Liver (tissue), 8 donors: ENCODE measurements at regions not wholly inside any gene's neighbourhood (a gene's known extent, or its start where the extent isn't known, plus 50 kb on each side); places are given as distances from the start of the nearest gene placed in this dataset.

Source experiments
- DNase-seq: peaks from one replicate; pipeline ENCODE4 v3.0.0-alpha.2; 2017; ENCODE audit warnings: low spot score
- H3K27ac ChIP-seq, 2 donors: one replicate each; pipeline ENCODE4 v1.7.0; 2013; ENCODE audit warnings: inconsistent platforms in 2 of 2, low read length in 2 of 2, control low read depth in 1 of 2, low read depth in 1 of 2, mild to moderate bottlenecking in 1 of 2
- H3K27me3 ChIP-seq, 4 donors: one replicate each; pipeline versions ENCODE4 v1.6.1 to v1.7.0; 2013; ENCODE audit warnings: low read length in 3 of 4, inconsistent platforms in 1 of 4, mild to moderate bottlenecking in 1 of 4, moderate library complexity in 1 of 4; ENCODE audit not compliant: control insufficient read depth in 4 of 4, insufficient read depth in 4 of 4
- H3K36me3 ChIP-seq, 4 donors: one replicate each; pipeline versions ENCODE4 v1.6.1 to v1.7.0; 2013; ENCODE audit warnings: low read length in 3 of 4, mild to moderate bottlenecking in 3 of 4, low read depth in 1 of 4, moderate library complexity in 1 of 4; ENCODE audit not compliant: control insufficient read depth in 4 of 4, insufficient read depth in 3 of 4
- H3K4me1 ChIP-seq, 4 donors: one replicate each; pipeline versions ENCODE4 v1.6.1 to v1.7.0; 2013; ENCODE audit warnings: low read length in 3 of 4, mild to moderate bottlenecking in 3 of 4, moderate library complexity in 1 of 4; ENCODE audit not compliant: control insufficient read depth in 4 of 4, insufficient read depth in 4 of 4
- H3K4me3 ChIP-seq, 3 donors: one replicate each; pipeline versions ENCODE4 v1.6.1 to v1.7.0; 2013; ENCODE audit warnings: low read length in 3 of 3, control low read depth in 1 of 3, low read depth in 1 of 3, mild to moderate bottlenecking in 1 of 3
- H3K9ac ChIP-seq, 2 donors: one replicate each; pipeline ENCODE4 v1.7.0; 2013; ENCODE audit warnings: low read length in 2 of 2, mild to moderate bottlenecking in 2 of 2, moderate library complexity in 2 of 2, control low read depth in 1 of 2, low read depth in 1 of 2
- H3K9me3 ChIP-seq, 4 donors: one replicate each; pipeline versions ENCODE4 v1.6.1 to v1.7.0; 2013; ENCODE audit warnings: low read length in 3 of 4; ENCODE audit not compliant: control insufficient read depth in 4 of 4
- ATF3 ChIP-seq: IDR thresholded peaks from 2 replicates; pipeline ENCODE4 v1.6.1; 2016; ENCODE audit warnings: antibody characterized with exemption
- FOXA1 ChIP-seq: IDR thresholded peaks from 2 replicates; pipeline ENCODE4 v1.6.1; 2016; ENCODE audit warnings: antibody characterized with exemption
- FOXA2 ChIP-seq: IDR thresholded peaks from 2 replicates; pipeline ENCODE4 v1.6.1; 2016; ENCODE audit warnings: antibody characterized with exemption
- HNF4A ChIP-seq, 2 donors: conservative IDR thresholded peaks; 2 replicates each; pipeline ENCODE4 v1.6.1; 2016; ENCODE audit warnings: antibody characterized with exemption in 2 of 2, mild to moderate bottlenecking in 2 of 2
- HNF4G ChIP-seq: IDR thresholded peaks from 2 replicates; pipeline ENCODE4 v1.6.1; 2016; ENCODE audit warnings: antibody characterized with exemption
- JUND ChIP-seq, 2 donors: IDR thresholded peaks; 2 replicates each; pipeline ENCODE4 v1.6.1; 2016; ENCODE audit warnings: antibody characterized with exemption in 2 of 2
- NR2F2 ChIP-seq: IDR thresholded peaks from 2 replicates; pipeline ENCODE4 v1.6.1; 2016; ENCODE audit warnings: antibody characterized with exemption
- RAD21 ChIP-seq, 2 donors: IDR thresholded peaks; 2 replicates each; pipeline ENCODE4 v1.6.1; 2016; ENCODE audit warnings: antibody characterized with exemption in 2 of 2, mild to moderate bottlenecking in 2 of 2
- RXRA ChIP-seq, 2 donors: IDR thresholded peaks; 2 replicates each; pipeline ENCODE4 v1.6.1; 2017 to 2018; ENCODE audit warnings: antibody characterized with exemption in 2 of 2, mild to moderate bottlenecking in 1 of 2
- SP1 ChIP-seq: IDR thresholded peaks from 2 replicates; pipeline ENCODE4 v1.6.1; 2018; ENCODE audit warnings: antibody characterized with exemption, mild to moderate bottlenecking
- TAF1 ChIP-seq: conservative IDR thresholded peaks from 2 replicates; pipeline ENCODE4 v1.6.1; 2016; ENCODE audit warnings: antibody characterized with exemption, mild to moderate bottlenecking
- YY1 ChIP-seq: IDR thresholded peaks from 2 replicates; pipeline ENCODE4 v1.6.1; 2016; ENCODE audit warnings: antibody characterized with exemption, mild to moderate bottlenecking
- ZBTB33 ChIP-seq: IDR thresholded peaks from 2 replicates; pipeline ENCODE4 v1.6.1; 2016; ENCODE audit warnings: antibody characterized with exemption
- WGBS: extraction: QIAGEN DNeasy Blood & Tissue Kit; methylation state at CpG from one replicate; pipeline ENCODE4 v1.1.7; 2013; 5-methylcytosine and 5-hydroxymethylcytosine counted together
- TF ChIP-seq, protein P1 (sequence below): IDR thresholded peaks from 2 replicates; pipeline ENCODE4 v1.6.1; 2016; ENCODE audit warnings: antibody characterized with exemption, mild to moderate bottlenecking
- TF ChIP-seq, protein P2 (sequence below): IDR thresholded peaks from 2 replicates; pipeline ENCODE4 v1.6.1; 2016; ENCODE audit warnings: antibody characterized with exemption
- TF ChIP-seq, protein P3 (sequence below): fragments of 150-350 bp; IDR thresholded peaks from 2 replicates; pipeline ENCODE4 v1.5.1; 2017; ENCODE audit warnings: improper control_type of control experiment, low read depth, low read length; ENCODE audit not compliant: missing input control
- donor health status: healthy.
- donor health status: healthy.
- donor health status: healthy.
- donor health status: healthy.
- donor health status: healthy.

DNA sequence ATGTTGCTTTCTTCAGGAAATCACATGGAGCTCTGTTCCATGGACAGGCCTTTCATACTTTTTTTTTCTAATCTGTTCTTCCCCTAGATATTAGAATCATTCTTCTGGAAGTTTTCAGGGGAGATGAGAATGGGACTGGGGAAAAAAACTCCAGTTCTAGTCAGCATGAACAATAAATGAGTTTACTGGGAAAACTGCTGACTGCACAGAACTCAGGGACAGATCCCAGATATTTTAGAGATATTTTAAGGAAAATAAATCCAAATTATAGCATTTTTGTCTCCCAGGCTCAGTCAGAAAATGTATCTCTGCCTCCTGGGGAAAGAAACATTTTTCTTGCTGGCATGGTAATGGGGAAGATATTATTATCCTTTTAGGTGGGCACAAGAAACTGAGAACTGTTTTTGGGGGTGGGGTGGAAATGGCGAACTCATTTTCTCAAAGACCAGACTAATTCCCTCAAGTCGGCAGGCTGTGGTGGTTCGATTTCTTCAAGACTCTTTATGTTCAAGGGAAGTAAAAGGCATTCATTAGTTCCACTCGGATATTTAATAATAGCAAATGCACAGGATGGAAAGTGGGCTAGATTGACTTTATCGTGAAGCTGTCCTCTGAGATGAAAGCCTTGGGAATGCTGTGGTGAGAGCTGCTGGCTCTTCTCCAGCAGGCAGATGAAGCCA, 157.5 kb downstream of the ADRA2A start:
- WGBS: 59% methylated on average over 5 of the region's 5 CpGs
- no peak overlapping the region for H3K4me3 ChIP-seq
- H3K9ac ChIP-seq: no peak overlapping the region
- no peak for TF ChIP-seq JUND (IDR thresholded peaks at IDR 0.05)
- no peak for TF ChIP-seq HNF4G
- TF ChIP-seq HNF4A (conservative IDR thresholded peaks at IDR 0.05): no peak
- no peak for TF ChIP-seq ZBTB33
- TF ChIP-seq ATF3: no peak
- TF ChIP-seq TAF1: no peak
- TF ChIP-seq FOXA2: no peak
- TF ChIP-seq, protein P1, sequence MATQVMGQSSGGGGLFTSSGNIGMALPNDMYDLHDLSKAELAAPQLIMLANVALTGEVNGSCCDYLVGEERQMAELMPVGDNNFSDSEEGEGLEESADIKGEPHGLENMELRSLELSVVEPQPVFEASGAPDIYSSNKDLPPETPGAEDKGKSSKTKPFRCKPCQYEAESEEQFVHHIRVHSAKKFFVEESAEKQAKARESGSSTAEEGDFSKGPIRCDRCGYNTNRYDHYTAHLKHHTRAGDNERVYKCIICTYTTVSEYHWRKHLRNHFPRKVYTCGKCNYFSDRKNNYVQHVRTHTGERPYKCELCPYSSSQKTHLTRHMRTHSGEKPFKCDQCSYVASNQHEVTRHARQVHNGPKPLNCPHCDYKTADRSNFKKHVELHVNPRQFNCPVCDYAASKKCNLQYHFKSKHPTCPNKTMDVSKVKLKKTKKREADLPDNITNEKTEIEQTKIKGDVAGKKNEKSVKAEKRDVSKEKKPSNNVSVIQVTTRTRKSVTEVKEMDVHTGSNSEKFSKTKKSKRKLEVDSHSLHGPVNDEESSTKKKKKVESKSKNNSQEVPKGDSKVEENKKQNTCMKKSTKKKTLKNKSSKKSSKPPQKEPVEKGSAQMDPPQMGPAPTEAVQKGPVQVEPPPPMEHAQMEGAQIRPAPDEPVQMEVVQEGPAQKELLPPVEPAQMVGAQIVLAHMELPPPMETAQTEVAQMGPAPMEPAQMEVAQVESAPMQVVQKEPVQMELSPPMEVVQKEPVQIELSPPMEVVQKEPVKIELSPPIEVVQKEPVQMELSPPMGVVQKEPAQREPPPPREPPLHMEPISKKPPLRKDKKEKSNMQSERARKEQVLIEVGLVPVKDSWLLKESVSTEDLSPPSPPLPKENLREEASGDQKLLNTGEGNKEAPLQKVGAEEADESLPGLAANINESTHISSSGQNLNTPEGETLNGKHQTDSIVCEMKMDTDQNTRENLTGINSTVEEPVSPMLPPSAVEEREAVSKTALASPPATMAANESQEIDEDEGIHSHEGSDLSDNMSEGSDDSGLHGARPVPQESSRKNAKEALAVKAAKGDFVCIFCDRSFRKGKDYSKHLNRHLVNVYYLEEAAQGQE: no peak
- TF ChIP-seq, protein P2, sequence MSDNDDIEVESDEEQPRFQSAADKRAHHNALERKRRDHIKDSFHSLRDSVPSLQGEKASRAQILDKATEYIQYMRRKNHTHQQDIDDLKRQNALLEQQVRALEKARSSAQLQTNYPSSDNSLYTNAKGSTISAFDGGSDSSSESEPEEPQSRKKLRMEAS: no peak
- TF ChIP-seq RAD21 (IDR thresholded peaks at IDR 0.05): no peak
- no peaks in the 10 kb centered on the region for H3K36me3 ChIP-seq
- DNase-seq: no peak
- H3K9me3 ChIP-seq: no peaks in the 10 kb centered on the region
- no peaks in the 10 kb centered on the region for H3K4me1 ChIP-seq
- no peak overlapping the region for H3K27ac ChIP-seq
- H3K27me3 ChIP-seq: peaks cover 0 to 3% (median under 1%) of the 10 kb centered on the region in 4 donors

DNA sequence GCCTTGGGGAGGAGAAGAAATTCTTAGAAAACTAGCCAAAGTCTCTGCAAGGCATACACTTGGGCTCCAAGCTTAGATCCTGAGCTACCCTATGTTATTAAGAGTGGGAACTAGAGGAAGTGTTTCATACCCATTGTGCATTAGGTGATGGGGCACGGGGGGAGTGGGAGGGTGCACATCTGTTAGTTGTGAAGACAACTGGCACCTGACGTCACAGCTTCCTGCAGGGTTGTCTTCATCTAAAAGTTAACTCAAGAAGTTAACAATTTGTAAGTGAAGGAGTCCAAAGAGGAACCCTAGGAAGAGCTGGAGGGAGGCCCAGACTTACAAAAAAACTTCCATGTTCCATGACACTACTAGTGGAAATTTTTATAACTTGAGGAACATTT, 158.1 kb downstream of the ADRA2A start:
- no peak for DNase-seq
- H3K27ac ChIP-seq: no peak overlapping the region
- no peaks in the 10 kb centered on the region for H3K4me1 ChIP-seq
- WGBS: 57% methylated on average over 2 of the region's 2 CpGs
- H3K36me3 ChIP-seq: no peaks in the 10 kb centered on the region
- no peak overlapping the region for H3K9ac ChIP-seq
- peaks cover 0 to 3% (median under 1%) of the 10 kb centered on the region in 4 donors for H3K27me3 ChIP-seq
- H3K9me3 ChIP-seq: no peaks in the 10 kb centered on the region
- no peak overlapping the region for H3K4me3 ChIP-seq
- no peak for TF ChIP-seq RAD21 (IDR thresholded peaks at IDR 0.05)
- no peak for TF ChIP-seq FOXA1
- TF ChIP-seq TAF1: no peak
- TF ChIP-seq HNF4G: no peak
- no peak for TF ChIP-seq ATF3
- TF ChIP-seq, protein P1: no peak
- no peak for TF ChIP-seq HNF4A (conservative IDR thresholded peaks at IDR 0.05)
- TF ChIP-seq RXRA (IDR thresholded peaks at IDR 0.05): no peak
- no peak for TF ChIP-seq YY1
- no peak for TF ChIP-seq FOXA2
- no peak for TF ChIP-seq ZBTB33
- TF ChIP-seq SP1: no peak
- TF ChIP-seq, protein P2: no peak
- TF ChIP-seq JUND (IDR thresholded peaks at IDR 0.05): no peak
- TF ChIP-seq NR2F2: no peak
- TF ChIP-seq, protein P3, sequence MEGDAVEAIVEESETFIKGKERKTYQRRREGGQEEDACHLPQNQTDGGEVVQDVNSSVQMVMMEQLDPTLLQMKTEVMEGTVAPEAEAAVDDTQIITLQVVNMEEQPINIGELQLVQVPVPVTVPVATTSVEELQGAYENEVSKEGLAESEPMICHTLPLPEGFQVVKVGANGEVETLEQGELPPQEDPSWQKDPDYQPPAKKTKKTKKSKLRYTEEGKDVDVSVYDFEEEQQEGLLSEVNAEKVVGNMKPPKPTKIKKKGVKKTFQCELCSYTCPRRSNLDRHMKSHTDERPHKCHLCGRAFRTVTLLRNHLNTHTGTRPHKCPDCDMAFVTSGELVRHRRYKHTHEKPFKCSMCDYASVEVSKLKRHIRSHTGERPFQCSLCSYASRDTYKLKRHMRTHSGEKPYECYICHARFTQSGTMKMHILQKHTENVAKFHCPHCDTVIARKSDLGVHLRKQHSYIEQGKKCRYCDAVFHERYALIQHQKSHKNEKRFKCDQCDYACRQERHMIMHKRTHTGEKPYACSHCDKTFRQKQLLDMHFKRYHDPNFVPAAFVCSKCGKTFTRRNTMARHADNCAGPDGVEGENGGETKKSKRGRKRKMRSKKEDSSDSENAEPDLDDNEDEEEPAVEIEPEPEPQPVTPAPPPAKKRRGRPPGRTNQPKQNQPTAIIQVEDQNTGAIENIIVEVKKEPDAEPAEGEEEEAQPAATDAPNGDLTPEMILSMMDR: no peak
